ENCODE measurements at regions not wholly inside any gene's neighbourhood (a gene's known extent, or its start where the extent isn't known, plus 50 kb on each side); places are given as distances from the start of the nearest gene placed in this dataset.

DNA sequence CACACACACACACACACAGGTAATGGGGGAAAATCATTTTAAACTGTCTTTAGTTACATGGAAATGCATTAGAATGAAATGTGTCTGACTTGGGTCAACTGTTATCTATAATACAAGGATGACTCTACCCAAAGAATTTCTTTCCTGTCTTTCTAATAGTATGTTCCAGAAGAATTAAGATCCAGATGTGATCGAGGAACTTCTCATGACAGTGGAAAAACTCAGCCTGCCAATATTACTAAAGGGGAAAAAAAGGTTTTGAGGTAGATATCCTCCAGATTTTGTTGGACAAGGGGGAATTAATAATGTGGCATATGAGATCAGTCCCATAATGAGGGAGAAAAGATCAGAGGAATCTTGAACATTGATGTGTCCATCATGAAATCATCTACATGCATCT is 190.6 kb upstream of the MAP3K1 start:
- TF ChIP-seq EZH2 (IDR thresholded peaks at IDR 0.05; ENCODE audit: insufficient read depth, poor library complexity, severe bottlenecking) (no peak), EZH2phosphoT487 (IDR thresholded peaks at IDR 0.05; ENCODE audit: insufficient read depth, low read depth) (no peak)

Measured in GM23248 (cell line).